HG02840 (cell line): ENCODE measurements at regions not wholly inside any gene's neighbourhood (a gene's known extent, or its start where the extent isn't known, plus 50 kb on each side); places are given as distances from the start of the nearest gene placed in this dataset.
A peak's percentile ranks its signal among the peaks of the same experiment; 100 is the strongest.

Experiments used
- ATAC-seq: cut with Tn5 transposase; IDR thresholded peaks from one replicate; pipeline ENCODE4 v1.9.1; 2021; ENCODE audit warnings: mild to moderate bottlenecking, moderate library complexity, moderate number of reproducible peaks; ENCODE audit not compliant: unreplicated experiment, low FRiP score

DNA sequence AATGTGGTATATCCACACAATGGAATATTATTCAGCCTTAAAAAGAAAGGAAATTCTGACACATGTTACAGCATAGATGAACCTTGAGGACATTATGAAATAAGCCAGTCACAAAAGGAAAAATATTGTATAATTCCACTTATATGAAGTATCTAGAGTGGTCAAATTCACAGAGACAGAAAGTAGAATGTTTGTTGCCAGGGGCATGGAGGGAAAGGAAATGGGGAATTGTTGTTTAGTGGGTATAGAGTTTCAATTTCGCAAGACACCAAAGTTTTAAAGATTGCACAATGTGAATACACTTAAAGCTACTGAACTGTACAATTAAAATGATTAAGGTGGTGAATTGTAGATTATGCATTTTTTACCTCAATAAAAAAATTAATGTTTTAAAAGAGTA, 92.9 kb downstream of the TXNL1 start:
- ATAC-seq: no peak

DNA sequence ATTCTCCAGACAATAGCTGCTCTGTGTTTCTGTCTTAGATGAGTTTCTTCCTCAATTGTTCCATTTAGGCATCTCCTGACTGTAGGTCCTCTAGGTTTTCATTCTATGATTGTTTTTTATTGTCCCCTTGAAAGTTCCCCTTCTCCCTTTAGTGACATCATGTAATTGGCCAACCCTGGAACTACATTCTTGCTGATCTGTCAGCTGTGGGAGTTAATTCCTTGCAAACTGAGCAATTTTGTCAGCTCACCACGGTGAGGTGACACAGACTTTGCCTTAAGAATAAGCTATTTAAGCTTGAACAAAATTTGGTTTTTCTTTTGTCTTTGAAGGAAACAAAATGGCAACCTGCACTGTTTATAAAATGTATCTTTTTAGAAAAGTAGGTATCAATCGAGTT, 95.9 kb downstream of the TXNL1 start:
- no peak for ATAC-seq

DNA sequence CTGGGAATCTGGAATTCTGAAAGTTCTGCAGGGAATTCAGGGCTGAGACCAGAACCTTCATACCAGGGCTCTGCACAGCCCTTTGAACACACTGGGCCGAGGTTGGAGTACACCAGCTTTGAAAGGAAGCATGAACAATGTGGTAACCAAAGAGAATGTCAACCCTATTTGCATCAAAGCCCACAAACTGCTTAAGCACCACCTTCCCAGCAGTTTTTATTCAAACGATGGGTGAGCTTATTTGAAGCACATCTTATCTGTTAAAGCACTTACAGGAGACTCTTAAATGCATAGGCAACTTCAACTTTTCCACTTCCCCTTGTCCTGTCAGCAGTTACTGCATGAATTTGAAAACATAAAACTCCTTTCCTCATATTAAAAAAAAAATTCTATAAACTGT, 96.6 kb downstream of the TXNL1 start:
- ATAC-seq: no peak

DNA sequence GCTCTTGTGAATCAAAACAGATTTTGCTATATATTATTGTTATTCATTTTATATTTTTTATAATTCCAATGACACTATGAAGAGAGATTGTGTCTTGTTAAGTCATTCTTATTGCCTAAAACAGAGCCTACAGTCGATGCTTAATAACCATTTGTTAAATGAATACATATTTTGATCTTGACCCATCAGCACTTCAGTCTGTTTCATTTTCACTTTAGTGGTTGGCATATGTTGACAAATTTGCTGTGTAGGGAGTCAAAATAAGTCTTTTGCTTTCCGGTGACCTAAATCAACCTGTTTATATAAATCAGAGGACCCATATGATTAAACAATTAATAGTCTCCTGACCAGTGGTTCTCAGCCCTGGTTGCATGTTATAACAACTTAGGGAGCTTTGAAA, 97.1 kb downstream of the TXNL1 start:
- no peak for ATAC-seq

DNA sequence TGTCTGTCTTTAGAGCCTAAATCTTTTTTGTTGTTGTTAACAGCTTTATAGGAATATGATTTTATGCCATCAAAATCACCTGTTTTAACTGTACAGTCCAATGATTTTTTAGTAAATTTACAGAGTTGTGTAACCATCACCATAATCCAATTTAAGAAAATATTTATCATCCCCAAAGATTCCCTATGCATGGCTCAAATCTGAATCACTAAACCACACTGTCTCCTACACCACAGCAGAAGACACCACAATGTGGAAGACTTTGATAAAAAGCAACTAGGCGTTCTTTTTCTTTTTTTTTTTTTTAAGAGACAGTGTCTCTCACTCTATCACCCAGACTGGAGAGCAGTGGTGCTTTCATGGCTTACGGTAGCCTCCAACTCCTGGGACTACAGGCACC, 99.6 kb downstream of the TXNL1 start:
- ATAC-seq: no peak

DNA sequence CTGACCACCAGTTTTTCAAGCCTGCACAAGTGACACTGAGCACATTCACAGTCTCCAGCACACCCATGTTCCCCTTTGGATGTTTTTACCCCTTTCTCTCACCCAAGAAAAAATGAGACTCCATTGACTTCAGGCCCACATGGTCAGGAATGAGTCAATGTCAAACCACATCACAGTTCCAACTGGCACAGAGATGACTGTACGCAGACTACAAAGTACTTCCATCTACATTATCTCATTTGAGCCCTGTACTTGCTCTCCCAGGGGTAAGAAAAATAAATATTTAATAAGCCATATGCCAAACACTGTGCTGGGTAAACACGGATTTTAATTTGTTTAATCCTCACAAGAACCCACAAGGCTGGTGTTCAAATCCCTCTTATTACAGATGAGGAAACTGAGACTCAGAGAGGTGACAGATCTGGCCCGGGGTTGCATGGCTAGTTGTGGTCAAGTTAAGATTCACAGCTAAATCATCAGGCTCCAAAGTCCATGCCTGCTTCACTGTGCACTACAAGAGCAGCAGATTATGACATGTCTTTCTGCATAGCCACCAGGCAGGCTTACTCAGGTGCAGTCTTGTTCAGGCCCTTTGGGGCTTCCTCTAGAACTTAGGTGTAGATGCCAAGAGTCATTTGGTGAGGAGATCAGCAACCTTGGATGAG, 106.1 kb downstream of the TXNL1 start:
- peak; percentile 83 for ATAC-seq

DNA sequence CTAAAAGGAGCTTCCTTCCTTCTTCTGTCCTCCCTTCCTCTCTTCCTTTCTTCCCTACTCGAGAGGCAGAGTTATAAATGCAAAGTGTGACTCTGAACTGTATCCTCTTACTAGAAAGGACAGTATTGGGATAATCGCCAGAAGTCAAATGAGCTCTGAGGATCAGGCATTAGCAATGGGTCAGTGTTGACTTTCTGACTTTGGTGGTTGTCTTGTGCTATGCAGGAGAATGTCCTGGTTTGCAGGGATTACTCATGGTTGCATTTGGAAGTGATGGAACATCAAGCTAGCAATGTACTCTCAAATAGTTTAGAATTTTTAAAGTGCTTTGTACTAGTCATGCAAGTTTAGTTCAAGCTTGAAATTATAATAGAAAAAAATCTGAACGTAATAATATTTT, 115.6 kb downstream of the TXNL1 start:
- ATAC-seq: no peak

DNA sequence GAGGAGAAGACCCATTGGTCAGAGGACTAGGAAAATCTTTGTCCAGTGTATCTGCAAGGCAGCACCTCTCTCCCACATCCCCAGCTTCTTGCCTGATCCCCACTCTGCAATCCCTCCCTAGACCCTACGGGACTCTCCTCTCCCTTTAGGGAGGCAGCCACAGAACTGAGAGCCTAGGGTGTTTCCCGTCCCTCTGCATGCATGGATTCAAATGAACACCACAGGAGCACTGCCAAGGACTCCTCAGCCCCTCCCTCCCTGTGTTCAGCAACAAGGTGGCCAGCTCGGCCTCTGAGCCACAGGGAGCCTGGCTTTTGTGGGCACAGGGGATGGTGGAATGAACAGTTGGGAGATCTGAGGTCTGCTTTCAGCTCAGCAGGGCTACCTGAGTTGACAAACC, 117.1 kb downstream of the TXNL1 start:
- ATAC-seq: no peak

DNA sequence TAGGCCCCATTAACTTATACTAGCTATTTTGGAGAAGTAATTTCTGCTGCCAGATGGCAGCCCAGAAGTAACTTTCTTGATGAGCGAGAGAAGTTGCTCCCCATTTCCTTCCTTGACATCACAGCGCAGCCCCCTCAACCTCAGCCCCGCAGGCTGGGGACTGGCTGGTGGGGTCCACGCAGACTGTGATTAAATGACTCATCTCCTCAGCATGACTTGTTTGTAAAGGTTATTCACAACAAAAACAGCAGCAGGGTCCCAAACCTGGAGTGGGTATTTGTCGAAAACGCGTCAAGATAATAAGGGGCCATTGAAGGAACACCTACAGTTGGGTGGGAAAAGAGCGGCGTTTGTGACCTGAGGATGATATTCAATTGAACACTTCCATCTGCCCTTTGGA, 120.6 kb downstream of the TXNL1 start:
- ATAC-seq: no peak

DNA sequence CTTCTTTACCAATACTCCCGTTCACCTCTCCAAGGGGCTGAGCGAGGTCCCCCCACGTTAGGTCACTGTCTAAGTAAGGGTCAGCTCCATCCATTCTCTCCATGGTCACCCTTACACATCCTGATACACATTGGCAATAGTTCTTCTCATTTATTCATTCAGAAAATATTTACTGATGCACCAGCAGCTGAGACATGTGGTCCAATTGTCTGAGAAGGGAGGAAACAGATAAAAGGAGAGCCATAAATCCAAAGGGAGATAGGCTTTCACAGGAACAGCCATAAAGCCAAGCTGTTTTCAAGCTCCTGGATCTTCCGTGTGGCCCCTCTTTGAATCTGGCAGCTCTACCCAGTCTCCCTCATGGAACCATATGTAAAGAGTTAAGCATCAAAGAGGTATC, 121.2 kb downstream of the TXNL1 start:
- no peak for ATAC-seq

DNA sequence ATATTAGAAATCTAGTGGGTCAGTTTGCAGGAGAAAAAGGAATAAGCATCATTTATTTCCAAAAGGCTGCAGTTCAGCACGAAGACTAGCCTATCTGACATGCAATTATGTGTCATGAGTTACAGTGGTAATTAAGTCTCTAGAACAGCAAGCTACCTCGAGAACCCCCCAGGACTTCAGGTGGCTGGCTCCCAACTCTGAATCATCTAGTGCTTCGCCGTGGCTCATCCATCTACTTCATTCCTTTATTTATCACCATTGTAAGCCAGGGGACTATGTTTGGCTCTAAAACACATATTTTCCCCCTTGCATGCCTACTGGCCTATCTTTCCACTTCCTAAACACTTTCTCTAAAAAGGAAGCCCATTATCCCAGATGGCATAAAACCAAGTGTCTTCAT, 121.6 kb downstream of the TXNL1 start:
- no peak for ATAC-seq

DNA sequence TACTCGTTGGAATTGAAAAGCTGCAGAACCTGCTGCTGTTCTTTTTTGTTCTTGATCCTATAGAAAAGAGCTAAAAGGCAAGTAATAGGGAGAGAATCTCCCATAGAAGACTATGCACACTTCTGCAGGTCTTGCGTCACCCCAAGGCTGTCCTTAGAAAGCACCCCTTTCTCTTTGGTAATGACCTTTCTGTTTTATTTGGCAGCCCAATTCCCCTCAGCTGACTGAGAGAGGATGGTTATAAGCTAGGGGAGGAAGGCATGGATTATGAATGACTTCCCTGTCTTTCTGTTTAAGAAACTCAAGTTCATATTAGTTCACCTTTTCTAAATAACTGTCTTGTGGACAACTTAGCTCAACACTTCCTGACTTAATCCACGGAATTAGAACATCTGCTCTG, 122.9 kb downstream of the TXNL1 start:
- ATAC-seq: no peak

DNA sequence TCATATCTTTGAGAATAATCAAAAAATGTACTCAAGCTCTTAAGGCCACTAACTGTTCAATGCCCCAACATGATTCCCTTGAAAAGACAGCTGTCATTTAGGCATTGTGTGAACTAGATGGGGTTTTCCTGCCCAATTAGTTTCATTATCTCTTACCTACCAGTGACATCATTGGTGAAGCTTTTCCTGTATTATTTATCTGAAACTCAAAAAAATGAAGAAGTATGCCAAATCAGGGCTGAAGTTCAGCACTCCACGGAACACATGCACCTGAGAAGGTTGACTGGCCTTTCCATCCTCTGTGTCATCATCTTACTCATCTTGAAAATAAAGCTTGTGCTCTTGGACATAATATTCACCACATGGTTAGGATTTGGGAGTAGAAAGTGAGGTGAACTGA, 126.4 kb downstream of the TXNL1 start:
- no peak for ATAC-seq

DNA sequence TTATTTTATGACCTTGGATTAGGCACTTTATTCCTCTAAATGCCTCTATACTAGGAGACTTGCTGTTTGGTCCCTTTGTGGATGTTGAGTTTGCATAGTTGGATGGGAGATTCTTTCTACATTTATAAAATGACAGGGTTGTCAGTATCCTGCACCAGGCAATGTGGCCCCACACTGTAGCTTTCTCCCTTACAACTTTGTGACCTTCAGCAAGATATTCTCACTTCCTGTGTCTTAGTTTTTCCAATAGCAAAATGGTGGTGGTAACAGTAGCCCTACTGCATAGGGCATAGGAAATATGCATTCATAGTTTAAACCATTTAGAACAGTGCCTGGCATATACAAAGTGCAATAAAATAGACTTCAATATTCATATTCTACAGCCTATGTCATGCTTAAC, 128.3 kb downstream of the TXNL1 start:
- ATAC-seq: no peak

DNA sequence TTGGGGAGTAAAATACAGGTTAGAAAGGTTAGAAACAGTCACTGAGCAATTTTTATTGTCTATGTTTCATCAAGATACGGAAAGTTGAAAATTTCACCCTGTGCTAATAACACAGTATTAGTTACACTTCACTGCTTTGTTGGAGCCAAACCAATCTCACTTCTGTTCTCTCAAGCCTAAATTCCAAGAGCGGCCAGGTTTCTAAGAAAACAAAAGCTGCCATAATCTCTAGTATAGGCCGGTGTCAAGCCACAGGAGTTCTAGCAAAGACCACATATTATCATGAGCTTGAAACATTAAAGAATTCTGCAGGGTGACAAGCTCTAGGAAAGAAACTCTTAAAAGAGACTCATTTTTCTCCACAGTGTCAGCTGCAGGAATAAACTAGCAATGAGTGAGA, 128.7 kb downstream of the TXNL1 start:
- ATAC-seq: no peak

DNA sequence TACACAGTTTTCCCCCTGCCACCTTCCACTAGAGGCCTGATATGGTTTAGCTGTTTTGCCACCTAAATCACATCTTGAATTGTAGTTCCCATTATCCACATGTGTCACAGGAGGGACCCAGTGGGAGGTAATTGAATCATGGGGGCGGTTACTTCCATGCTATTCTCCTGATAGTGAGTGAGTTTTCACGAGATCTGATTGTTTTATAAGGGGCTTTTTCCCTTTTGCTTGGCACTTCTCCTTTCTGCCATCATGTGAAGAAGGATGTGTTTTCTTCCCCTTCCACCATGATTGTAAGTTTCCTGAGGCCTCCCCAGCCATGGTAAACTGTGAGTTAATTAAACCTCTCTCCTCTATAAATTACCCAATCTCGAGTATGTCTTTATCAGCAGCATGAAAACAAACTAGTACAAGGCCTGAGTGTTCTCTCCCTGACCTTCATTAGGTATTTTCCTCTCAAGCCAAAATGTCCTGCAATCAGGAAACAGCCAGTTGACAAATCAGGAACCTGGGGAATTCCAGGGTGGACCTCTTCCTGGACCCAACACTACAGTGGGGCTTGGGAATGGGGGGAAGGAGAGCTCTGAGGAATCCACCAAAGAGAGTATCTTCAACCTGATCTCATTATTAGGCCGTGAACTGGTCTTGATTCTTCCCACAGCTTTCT, 129.9 kb downstream of the TXNL1 start:
- no peak for ATAC-seq

DNA sequence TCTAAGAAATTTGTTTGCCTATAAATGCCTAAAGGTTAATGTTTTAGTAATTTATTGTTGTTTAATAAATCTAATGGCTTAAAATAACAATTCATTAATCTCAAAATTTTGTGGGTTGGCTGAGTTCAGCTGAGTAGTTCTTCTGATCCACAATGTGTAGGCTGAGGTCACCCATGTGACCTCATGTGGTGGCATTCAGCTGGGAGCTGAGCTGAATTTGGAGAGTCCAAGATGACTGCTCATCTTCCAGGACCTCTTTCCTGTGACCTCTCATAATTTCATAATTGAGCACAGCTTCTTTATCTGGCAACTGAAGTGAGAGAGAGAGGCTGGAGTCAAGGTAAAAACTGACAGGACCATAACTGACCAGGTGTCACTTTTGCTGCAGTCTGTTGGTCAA, 132.4 kb downstream of the TXNL1 start:
- no peak for ATAC-seq

DNA sequence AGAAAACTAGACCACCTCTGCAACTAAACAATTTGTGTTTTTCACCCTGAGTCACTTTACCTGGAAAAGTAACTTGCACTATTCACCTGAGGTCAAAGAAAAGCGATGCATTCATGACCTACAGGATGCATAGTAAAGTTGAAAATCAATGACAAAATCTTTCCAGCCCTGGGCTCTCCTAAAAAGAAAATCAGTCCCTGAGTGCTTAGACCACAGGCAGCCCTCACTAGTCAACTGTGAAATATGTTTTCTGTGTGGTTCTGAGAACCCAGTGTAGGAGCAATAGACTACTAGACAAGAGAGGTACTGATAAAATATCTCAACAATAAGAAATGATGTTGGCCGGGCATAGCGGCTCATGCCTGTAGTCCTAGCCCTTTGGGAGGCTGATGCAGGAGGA, 133.1 kb downstream of the TXNL1 start:
- ATAC-seq: no peak

DNA sequence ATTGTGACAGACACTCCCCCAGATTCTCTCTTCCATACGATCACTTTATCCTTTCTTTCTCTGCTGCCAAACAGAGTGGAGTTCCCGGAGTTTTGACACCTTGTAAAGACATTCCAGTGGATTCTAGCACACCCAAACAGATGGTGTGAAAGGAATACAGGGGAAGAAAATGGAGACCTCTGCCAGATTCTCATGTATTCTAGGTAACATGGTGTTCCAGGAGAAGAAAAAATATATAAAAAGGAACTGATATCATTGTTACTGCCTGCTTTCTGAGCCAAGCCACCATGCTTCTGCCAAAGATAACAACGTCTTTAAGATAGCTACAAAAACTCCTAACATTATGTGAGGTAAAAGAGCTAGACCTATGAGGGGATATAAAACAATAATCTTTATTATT, 136.5 kb downstream of the TXNL1 start:
- no peak for ATAC-seq

DNA sequence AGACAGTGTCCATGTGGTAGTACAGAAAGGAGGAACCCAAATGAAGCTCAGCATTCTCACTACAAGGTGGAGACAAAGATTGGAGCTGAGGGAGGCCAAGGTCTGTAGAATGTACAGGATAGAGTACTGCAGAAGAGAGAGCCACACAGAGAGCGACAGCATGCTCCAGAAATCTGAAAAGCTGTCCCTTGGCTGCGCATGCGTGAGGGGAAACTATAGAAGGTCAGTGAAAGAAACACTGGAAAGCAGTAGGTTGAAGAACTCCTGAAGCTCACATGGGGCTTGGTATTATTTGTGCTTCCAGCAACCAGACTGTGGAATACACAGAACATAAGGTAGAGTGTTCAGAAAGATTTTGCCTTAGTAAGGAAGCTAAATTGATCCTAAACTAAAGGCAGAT, 142.5 kb downstream of the TXNL1 start:
- ATAC-seq: no peak

DNA sequence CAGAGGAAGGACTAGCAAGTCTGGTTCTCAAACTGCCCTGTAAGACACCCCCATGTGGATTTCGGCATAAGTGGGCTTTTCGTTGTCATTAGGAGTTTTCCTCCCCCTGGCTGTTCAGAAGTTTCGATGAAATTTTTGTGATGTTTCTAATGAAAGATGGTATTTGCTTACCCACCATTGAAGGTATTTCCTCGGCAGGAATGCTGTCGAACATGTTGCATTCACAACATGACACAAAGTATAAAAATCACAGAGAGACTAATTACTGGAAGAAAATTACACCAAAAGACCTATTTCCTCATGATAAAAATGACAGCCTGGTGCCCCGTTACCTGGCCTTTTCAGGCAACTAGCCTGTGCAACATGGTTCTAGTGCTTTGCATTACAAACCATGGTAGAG, 144.9 kb downstream of the TXNL1 start:
- no peak for ATAC-seq

DNA sequence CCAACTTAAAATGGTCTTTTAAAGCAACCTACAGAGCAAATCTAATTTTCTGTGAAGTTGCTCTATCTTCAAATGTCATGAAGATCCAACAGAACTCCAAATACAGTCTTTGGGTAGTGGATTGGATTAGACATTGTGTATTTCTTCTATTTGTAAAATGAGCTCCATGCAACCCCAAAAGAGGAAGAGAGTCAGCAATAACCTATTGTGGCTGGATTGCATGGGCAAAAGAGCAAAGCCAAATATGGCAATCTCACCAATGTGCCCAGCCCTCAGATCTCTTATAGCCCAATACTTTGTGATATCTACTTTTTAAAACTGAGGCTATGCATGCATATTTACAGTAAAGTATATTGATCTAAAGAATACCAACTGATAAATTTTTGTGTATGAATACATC, 146.3 kb downstream of the TXNL1 start:
- no peak for ATAC-seq

DNA sequence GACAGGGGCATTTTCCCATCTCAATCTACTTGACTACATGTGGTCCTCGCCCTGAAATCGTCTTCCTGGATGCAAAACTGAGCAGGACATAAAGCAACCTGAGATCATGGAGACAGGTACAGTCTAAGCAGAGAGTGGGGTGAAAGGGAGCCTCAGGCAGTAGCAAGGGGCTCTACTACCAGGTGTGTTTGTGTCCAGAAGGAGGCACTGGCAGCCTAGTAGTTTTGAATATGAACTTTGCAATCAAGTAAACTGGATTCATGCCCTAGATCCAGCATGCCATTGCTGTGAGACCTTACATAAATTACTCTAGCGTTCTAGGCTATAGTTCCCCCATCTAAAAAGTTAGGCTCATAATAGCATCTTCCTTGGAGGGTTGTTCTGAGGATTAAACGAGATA, 147.4 kb downstream of the TXNL1 start:
- no peak for ATAC-seq
